ENCODE measurements at regions not wholly inside any gene's neighbourhood (a gene's known extent, or its start where the extent isn't known, plus 50 kb on each side); places are given as distances from the start of the nearest gene placed in this dataset.
"Not testable (repeated sequence)": the region's sequence is repeated elsewhere in the genome, so short reads cannot be mapped to it uniquely, and the experiment has no call there.

GRCh38 chrX:40895246-40895645 is 159.9 kb upstream of the MED14 start:
- H3K36me3 ChIP-seq = no peaks in the 10 kb centered on the region
- TF ChIP-seq, protein P1, sequence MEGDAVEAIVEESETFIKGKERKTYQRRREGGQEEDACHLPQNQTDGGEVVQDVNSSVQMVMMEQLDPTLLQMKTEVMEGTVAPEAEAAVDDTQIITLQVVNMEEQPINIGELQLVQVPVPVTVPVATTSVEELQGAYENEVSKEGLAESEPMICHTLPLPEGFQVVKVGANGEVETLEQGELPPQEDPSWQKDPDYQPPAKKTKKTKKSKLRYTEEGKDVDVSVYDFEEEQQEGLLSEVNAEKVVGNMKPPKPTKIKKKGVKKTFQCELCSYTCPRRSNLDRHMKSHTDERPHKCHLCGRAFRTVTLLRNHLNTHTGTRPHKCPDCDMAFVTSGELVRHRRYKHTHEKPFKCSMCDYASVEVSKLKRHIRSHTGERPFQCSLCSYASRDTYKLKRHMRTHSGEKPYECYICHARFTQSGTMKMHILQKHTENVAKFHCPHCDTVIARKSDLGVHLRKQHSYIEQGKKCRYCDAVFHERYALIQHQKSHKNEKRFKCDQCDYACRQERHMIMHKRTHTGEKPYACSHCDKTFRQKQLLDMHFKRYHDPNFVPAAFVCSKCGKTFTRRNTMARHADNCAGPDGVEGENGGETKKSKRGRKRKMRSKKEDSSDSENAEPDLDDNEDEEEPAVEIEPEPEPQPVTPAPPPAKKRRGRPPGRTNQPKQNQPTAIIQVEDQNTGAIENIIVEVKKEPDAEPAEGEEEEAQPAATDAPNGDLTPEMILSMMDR (IDR thresholded peaks at IDR 0.05; ENCODE audit: low read depth, low read length) = no peak
- no peak overlapping the region for H3K27ac ChIP-seq
- no peaks in the 10 kb centered on the region for H3K4me1 ChIP-seq (ENCODE audit: low read depth)
- no peak overlapping the region for H3K4me3 ChIP-seq
- H3K27me3 ChIP-seq = no peaks in the 10 kb centered on the region
- H3K9me3 ChIP-seq (ENCODE audit: low read depth) = no peaks in the 10 kb centered on the region
- no peak for DNase-seq (ENCODE audit: low read depth in 1 of 2, low spot score in 1 of 2)

DNA sequence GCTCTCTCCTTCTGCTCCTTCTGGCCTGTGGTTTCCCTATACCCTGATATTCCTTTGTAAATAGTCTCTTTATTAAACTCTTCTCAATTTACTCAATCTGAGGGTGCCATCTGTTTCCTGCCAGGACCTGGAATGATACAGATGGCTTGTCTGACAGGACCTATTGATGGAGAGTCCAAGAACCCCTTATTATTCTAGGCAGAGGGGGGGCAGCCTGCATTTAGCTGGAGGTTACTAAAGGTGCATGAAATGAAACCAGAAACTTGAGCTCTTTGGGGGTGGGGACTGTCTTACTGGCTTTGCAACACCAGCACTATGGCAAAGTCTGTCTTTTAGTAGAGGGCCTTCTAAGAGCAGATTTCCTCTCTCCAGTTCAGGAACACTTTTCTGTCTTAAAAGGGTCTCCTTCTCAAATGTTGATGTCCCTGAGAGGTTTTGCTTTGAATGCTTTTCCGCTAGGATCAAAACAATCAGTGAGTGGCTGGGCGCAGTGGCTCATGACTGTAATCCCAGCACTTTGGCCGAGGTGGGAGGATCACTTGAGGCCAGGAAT is 162.5 kb upstream of the MED14 start:
- no peaks in the 10 kb centered on the region for H3K4me1 ChIP-seq (ENCODE audit: low read depth)

DNA sequence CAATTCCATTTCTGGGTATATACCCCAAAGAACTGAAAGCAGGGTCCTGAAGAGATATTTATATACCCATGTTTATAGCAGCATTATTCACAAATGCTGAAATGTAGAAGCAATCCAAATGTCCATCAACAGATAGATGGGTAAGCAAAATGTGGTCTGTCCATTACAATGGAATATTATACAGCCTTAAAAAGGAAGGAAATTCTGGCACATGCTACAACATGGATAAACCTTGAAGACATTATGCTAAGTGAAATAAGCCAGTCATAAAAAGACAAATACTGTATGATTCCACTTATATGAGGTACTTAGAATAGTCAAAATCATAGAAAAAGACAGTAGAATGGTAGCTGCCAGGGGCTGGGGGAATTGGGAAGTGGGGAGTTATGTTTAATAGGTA is 169.4 kb upstream of the MED14 start:
- H3K4me1 ChIP-seq (ENCODE audit: low read depth); H3K27ac ChIP-seq; H3K36me3 ChIP-seq; DNase-seq (ENCODE audit: low read depth in 1 of 2, low spot score in 1 of 2); H3K27me3 ChIP-seq; H3K9me3 ChIP-seq (ENCODE audit: low read depth); H3K4me3 ChIP-seq: not testable (repeated sequence)

More for the DNA sequence above, 162.5 kb upstream of the MED14 start:
- TF ChIP-seq, protein P1 (IDR thresholded peaks at IDR 0.05; ENCODE audit: low read depth, low read length) = no peak
- DNase-seq (ENCODE audit: low read depth in 1 of 2, low spot score in 1 of 2) = no peak
- no peaks in the 10 kb centered on the region for H3K36me3 ChIP-seq
- H3K4me3 ChIP-seq = no peak overlapping the region
- H3K27me3 ChIP-seq = no peaks in the 10 kb centered on the region
- H3K9me3 ChIP-seq (ENCODE audit: low read depth) = no peaks in the 10 kb centered on the region
- no peak overlapping the region for H3K27ac ChIP-seq

DNA sequence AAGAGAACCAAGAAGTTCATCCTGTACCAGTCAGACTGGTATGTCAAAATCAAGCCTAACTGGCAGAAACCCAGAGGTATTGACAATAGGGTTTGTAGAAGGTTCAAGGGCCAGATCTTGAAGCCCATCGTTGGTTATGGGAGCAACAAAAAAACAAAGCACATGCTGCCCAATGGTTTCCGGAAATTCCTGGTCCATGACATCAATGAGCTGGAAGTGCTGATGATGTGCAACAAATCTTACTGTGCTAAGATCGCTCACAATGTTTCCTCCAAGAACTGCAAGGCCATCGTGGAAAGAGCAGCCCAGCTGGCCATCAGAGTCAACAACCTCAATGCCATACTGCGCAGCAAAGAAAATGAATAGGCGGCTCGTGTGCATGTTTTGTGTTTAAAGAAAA is 172.7 kb upstream of the MED14 start:
- H3K27me3 ChIP-seq = no peaks in the 10 kb centered on the region
- no peak overlapping the region for H3K27ac ChIP-seq
- no peak overlapping the region for H3K4me3 ChIP-seq
- H3K4me1 ChIP-seq (ENCODE audit: low read depth) = no peaks in the 10 kb centered on the region
- H3K36me3 ChIP-seq = no peaks in the 10 kb centered on the region
- DNase-seq (ENCODE audit: low read depth in 1 of 2, low spot score in 1 of 2) = peak in 1 of 2 donors; percentile 24
- TF ChIP-seq, protein P1 (IDR thresholded peaks at IDR 0.05; ENCODE audit: low read depth, low read length) = no peak
- H3K9me3 ChIP-seq (ENCODE audit: low read depth) = no peaks in the 10 kb centered on the region

- no peak overlapping the region for H3K27ac ChIP-seq
- DNase-seq (ENCODE audit: low read depth in 1 of 2, low spot score in 1 of 2) = peak in 1 of 2 donors; percentile 48
- TF ChIP-seq, protein P1 (IDR thresholded peaks at IDR 0.05; ENCODE audit: low read depth, low read length) = no peak
- no peaks in the 10 kb centered on the region for H3K9me3 ChIP-seq (ENCODE audit: low read depth)
- H3K4me1 ChIP-seq (ENCODE audit: low read depth) = no peaks in the 10 kb centered on the region
- no peaks in the 10 kb centered on the region for H3K27me3 ChIP-seq
- no peaks in the 10 kb centered on the region for H3K36me3 ChIP-seq
- no peak overlapping the region for H3K4me3 ChIP-seq
These were observed 173.6 kb upstream of the MED14 start for GRCh38 chrX:40908857-40909475.

- Histone ChIP-seq H3K4me3 (no peak overlapping the region), H3K36me3 (no peaks in the 10 kb centered on the region), H3K27me3 (no peaks in the 10 kb centered on the region), H3K9me3 (ENCODE audit: low read depth) (no peaks in the 10 kb centered on the region), H3K4me1 (ENCODE audit: low read depth) (no peaks in the 10 kb centered on the region), H3K27ac (no peak overlapping the region)
- TF ChIP-seq, protein P1 (IDR thresholded peaks at IDR 0.05; ENCODE audit: low read depth, low read length) = no peak
- DNase-seq (ENCODE audit: low read depth in 1 of 2, low spot score in 1 of 2) = no peak
These were observed 173.1 kb upstream of the USP9X start for GRCh38 chrX:40912166-40912565.

All from cardiac muscle cell (in vitro differentiated cells and primary cell).